ENCODE measurements at regions not wholly inside any gene's neighbourhood (a gene's known extent, or its start where the extent isn't known, plus 50 kb on each side); places are given as distances from the start of the nearest gene placed in this dataset.

DNA sequence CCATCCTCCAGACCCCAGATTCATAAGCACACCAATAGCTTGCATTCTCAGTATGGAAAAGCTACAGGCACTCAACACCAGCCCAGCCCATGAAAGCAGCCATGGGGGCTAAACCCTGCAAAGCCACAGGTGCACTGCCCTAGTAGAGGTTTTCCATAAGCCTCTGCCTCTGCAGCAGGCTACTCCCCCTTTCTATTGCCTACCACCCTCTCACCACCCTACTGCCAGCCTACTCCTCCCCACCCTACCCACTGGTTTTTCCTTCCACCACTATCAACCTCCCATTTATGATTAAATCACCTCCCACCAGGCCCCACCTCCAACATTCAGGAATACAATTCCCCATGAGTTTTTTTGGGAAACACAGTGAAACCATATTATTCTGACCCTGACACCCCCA lies 96.4 kb upstream of the TEKT4 start:
- Histone ChIP-seq H4K20me1 (replicated peaks; ENCODE audit: control insufficient read depth, extremely low read depth, insufficient read depth, low read length) (no peaks in the 10 kb centered on the region), H3K79me2 (ENCODE audit: control insufficient read depth, insufficient read depth, low read length) (no peaks in the 10 kb centered on the region), H3K36me3 (ENCODE audit: control insufficient read depth in 2 of 2, extremely low read depth in 1 of 2, insufficient read depth in 2 of 2, low read length in 2 of 2) (no peaks in the 10 kb centered on the region), H3K27ac (ENCODE audit: insufficient read depth, low read depth, low read length) (no peak overlapping the region), H3K9ac (replicated peaks; ENCODE audit: extremely low read depth, insufficient read depth, low read length) (no peak overlapping the region), H3K4me3 (replicated peaks in 1 of 3; ENCODE audit: insufficient read depth in 1 of 3, low read depth in 1 of 3, low read length in 3 of 3) (no peak overlapping the region), H3K4me1 (ENCODE audit: control insufficient read depth, extremely low read depth, insufficient read depth, low read length) (no peaks in the 10 kb centered on the region), H3K27me3 (ENCODE audit: control insufficient read depth in 2 of 2, insufficient read depth in 2 of 2, low read length in 2 of 2) (no peaks in the 10 kb centered on the region), H2AFZ (ENCODE audit: low read depth, low read length) (no peak overlapping the region), H3K4me2 (ENCODE audit: insufficient read depth, low read length) (no peak overlapping the region), H3K9me3 (replicated peaks; ENCODE audit: control insufficient read depth, insufficient read depth, low read length) (no peaks in the 10 kb centered on the region), H3K9me1 (replicated peaks; ENCODE audit: control insufficient read depth, extremely low read depth, insufficient read depth, low read length) (no peaks in the 10 kb centered on the region)
- TF ChIP-seq POLR2AphosphoS5 (IDR thresholded peaks at IDR 0.05; ENCODE audit: insufficient read depth, low read depth, low read length): no peak
- TF ChIP-seq FOS (IDR thresholded peaks at IDR 0.05; ENCODE audit: borderline replicate concordance, insufficient read depth, low read length): no peak
- TF ChIP-seq, protein P1, sequence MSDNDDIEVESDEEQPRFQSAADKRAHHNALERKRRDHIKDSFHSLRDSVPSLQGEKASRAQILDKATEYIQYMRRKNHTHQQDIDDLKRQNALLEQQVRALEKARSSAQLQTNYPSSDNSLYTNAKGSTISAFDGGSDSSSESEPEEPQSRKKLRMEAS (IDR thresholded peaks at IDR 0.05; ENCODE audit: insufficient read depth, insufficient read length): no peak
- no peak for TF ChIP-seq MYC (IDR thresholded peaks at IDR 0.05; ENCODE audit: low read depth, low read length)
- no peak for TF ChIP-seq POLR2A (IDR thresholded peaks at IDR 0.05; ENCODE audit: low read depth, low read length)
- no peak for TF ChIP-seq EZH2 (IDR thresholded peaks at IDR 0.05; ENCODE audit: borderline replicate concordance, low read depth, low read length, severe bottlenecking)
- TF ChIP-seq GATA2 (IDR thresholded peaks at IDR 0.05; ENCODE audit: insufficient read depth, insufficient read length, low read depth, low read length): no peak
- TF ChIP-seq JUN (IDR thresholded peaks at IDR 0.05; ENCODE audit: borderline replicate concordance, insufficient read depth, insufficient read length, low read depth): no peak
- TF ChIP-seq, protein P2, sequence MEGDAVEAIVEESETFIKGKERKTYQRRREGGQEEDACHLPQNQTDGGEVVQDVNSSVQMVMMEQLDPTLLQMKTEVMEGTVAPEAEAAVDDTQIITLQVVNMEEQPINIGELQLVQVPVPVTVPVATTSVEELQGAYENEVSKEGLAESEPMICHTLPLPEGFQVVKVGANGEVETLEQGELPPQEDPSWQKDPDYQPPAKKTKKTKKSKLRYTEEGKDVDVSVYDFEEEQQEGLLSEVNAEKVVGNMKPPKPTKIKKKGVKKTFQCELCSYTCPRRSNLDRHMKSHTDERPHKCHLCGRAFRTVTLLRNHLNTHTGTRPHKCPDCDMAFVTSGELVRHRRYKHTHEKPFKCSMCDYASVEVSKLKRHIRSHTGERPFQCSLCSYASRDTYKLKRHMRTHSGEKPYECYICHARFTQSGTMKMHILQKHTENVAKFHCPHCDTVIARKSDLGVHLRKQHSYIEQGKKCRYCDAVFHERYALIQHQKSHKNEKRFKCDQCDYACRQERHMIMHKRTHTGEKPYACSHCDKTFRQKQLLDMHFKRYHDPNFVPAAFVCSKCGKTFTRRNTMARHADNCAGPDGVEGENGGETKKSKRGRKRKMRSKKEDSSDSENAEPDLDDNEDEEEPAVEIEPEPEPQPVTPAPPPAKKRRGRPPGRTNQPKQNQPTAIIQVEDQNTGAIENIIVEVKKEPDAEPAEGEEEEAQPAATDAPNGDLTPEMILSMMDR (IDR thresholded peaks at IDR 0.05; ENCODE audit: extremely low read depth in 1 of 2, insufficient read depth in 1 of 2, low read depth in 1 of 2, low read length in 2 of 2): no peak
- no peak for FAIRE-seq
- no TSS peak for BruUV-seq (replicated peaks)
- intact Hi-C loops (cut with micrococcal nuclease) (no loop called here), dilution Hi-C loops (cut with MboI; ENCODE audit: extremely low pct_ligation_motif_present, low sequenced_read_pairs) (no loop called here)
- no peak for DNase-seq (ENCODE audit: low read depth, low spot score)
- ChIA-PET CTCF (no interaction called here), POLR2A (no interaction called here)

Data from endothelial cell of umbilical vein (primary cell).